ENCODE measurements at regions not wholly inside any gene's neighbourhood (a gene's known extent, or its start where the extent isn't known, plus 50 kb on each side); places are given as distances from the start of the nearest gene placed in this dataset.

DNA sequence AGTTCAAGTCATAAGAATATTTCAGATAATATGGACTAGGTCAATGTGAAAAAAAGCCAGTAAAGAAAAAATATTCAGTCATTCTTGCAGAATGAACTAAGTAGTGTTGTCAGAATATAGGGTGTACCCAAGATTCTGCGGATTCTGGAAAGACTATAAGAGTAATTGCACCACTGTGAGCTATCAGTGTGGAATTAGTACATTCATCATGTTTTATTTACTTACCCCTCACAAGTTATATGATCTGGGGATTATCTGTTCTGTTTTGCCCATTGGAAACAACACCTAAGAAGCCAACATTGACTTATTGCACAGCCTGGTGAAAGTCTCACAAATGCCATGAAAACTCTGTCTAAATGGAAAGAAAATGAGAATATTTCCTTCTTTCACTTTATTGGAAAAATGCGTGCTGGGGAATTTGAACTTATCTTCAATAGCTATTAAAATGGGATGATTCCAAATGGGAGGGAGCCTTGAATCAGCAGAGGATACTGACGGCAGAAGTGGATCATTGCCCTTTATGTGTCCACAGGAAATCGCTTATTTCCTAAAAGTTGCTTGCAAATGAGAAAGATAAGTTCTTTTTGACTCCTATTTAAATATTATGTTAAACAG is 563.3 kb upstream of the POM121L12 start:
- TF ChIP-seq, protein P1, sequence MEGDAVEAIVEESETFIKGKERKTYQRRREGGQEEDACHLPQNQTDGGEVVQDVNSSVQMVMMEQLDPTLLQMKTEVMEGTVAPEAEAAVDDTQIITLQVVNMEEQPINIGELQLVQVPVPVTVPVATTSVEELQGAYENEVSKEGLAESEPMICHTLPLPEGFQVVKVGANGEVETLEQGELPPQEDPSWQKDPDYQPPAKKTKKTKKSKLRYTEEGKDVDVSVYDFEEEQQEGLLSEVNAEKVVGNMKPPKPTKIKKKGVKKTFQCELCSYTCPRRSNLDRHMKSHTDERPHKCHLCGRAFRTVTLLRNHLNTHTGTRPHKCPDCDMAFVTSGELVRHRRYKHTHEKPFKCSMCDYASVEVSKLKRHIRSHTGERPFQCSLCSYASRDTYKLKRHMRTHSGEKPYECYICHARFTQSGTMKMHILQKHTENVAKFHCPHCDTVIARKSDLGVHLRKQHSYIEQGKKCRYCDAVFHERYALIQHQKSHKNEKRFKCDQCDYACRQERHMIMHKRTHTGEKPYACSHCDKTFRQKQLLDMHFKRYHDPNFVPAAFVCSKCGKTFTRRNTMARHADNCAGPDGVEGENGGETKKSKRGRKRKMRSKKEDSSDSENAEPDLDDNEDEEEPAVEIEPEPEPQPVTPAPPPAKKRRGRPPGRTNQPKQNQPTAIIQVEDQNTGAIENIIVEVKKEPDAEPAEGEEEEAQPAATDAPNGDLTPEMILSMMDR (IDR thresholded peaks at IDR 0.05) = no peak
- TF ChIP-seq POLR2A (IDR thresholded peaks at IDR 0.05) = no peak

All from right lobe of liver (tissue), 4 donors.